ENCODE measurements at regions not wholly inside any gene's neighbourhood (a gene's known extent, or its start where the extent isn't known, plus 50 kb on each side); places are given as distances from the start of the nearest gene placed in this dataset.
"Not testable (repeated sequence)": the region's sequence is repeated elsewhere in the genome, so short reads cannot be mapped to it uniquely, and the experiment has no call there.

GRCh38 chr7:115789901-115790300 lies 240.7 kb downstream of the TFEC start:
- FAIRE-seq (no peak), ATAC-seq (no peak), DNase-seq (ENCODE audit: low read depth, low spot score) (no peak)
- TF ChIP-seq SUZ12 (IDR thresholded peaks at IDR 0.05; ENCODE audit: unreplicated experiment) = no peak
- no peak for TF ChIP-seq ETV6 (conservative IDR thresholded peaks at IDR 0.05 in 1 of 2, IDR thresholded peaks at IDR 0.05 in 1 of 2; ENCODE audit: borderline replicate concordance in 1 of 2, low read depth in 1 of 2)
- TF ChIP-seq, protein P1, sequence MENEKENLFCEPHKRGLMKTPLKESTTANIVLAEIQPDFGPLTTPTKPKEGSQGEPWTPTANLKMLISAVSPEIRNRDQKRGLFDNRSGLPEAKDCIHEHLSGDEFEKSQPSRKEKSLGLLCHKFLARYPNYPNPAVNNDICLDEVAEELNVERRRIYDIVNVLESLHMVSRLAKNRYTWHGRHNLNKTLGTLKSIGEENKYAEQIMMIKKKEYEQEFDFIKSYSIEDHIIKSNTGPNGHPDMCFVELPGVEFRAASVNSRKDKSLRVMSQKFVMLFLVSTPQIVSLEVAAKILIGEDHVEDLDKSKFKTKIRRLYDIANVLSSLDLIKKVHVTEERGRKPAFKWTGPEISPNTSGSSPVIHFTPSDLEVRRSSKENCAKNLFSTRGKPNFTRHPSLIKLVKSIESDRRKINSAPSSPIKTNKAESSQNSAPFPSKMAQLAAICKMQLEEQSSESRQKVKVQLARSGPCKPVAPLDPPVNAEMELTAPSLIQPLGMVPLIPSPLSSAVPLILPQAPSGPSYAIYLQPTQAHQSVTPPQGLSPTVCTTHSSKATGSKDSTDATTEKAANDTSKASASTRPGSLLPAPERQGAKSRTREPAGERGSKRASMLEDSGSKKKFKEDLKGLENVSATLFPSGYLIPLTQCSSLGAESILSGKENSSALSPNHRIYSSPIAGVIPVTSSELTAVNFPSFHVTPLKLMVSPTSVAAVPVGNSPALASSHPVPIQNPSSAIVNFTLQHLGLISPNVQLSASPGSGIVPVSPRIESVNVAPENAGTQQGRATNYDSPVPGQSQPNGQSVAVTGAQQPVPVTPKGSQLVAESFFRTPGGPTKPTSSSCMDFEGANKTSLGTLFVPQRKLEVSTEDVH (IDR thresholded peaks at IDR 0.05; ENCODE audit: low read depth, partially characterized antibody) = no peak
- BruUV-seq (replicated peaks) = no TSS peak
- Histone ChIP-seq H3K36me3 (ENCODE audit: control insufficient read depth in 2 of 2, insufficient read depth in 2 of 2, low read length in 1 of 2) (no peaks in the 10 kb centered on the region), H3K9ac (ENCODE audit: control insufficient read depth, insufficient read depth, low read length) (no peak overlapping the region), H2AFZ (ENCODE audit: control insufficient read depth, low read depth, low read length) (no peak overlapping the region), H3K4me2 (ENCODE audit: control insufficient read depth, insufficient read depth) (no peak overlapping the region), H3K4me1 (ENCODE audit: control insufficient read depth, insufficient read depth, low read length) (no peaks in the 10 kb centered on the region), H3K9me3 (replicated peaks; ENCODE audit: control insufficient read depth, insufficient read depth, low read length) (no peaks in the 10 kb centered on the region; the same call in 2 of the 3 replicates), H3K27ac (ENCODE audit: control insufficient read depth, insufficient read depth) (no peak overlapping the region), H4K20me1 (ENCODE audit: control insufficient read depth, insufficient read depth) (no peaks in the 10 kb centered on the region), H3K4me3 (no peak overlapping the region), H3K79me2 (ENCODE audit: control insufficient read depth, insufficient read depth, low read length) (no peaks in the 10 kb centered on the region), H3K27me3 (replicated peaks in 1 of 2; ENCODE audit: control insufficient read depth in 2 of 2, insufficient read depth in 2 of 2, low read length in 1 of 2) (no peaks in the 10 kb centered on the region)
- WGBS (ENCODE audit: insufficient coverage, insufficient replicate concordance, low lambda C conversion rate, missing lambda C conversion rate) = 63% methylated on average over 25 of the region's 27 CpGs
- SMC1A ChIA-PET (ENCODE audit: uncharacterized antibody, unreplicated experiment) = no interaction called here
- POLR2A ChIA-PET = no interaction called here
- in situ Hi-C loops (cut with MboI) (no loop called here), intact Hi-C loops (cut with micrococcal nuclease; ENCODE audit: unreplicated experiment) (no loop called here)
- RAD21 ChIA-PET (ENCODE audit: unreplicated experiment) = no interaction called here
- CTCF ChIA-PET = no interaction called here

- TF ChIP-seq NFYB (IDR thresholded peaks at IDR 0.05; ENCODE audit: insufficient read depth, low read depth, low read length) = peak; percentile 53
- ATAC-seq; H3K27ac ChIP-seq (ENCODE audit: control insufficient read depth, insufficient read depth); H2AFZ ChIP-seq (ENCODE audit: control insufficient read depth, low read depth, low read length); H3K4me2 ChIP-seq (ENCODE audit: control insufficient read depth, insufficient read depth); H3K4me3 ChIP-seq; H3K36me3 ChIP-seq (ENCODE audit: control insufficient read depth in 2 of 2, insufficient read depth in 2 of 2, low read length in 1 of 2); CTCF ChIA-PET; intact Hi-C loops (cut with micrococcal nuclease; ENCODE audit: unreplicated experiment); DNase-seq (ENCODE audit: low read depth, low spot score); POLR2A ChIA-PET; H3K9me3 ChIP-seq (replicated peaks; ENCODE audit: control insufficient read depth, insufficient read depth, low read length); in situ Hi-C loops (cut with MboI); FAIRE-seq; SMC1A ChIA-PET (ENCODE audit: uncharacterized antibody, unreplicated experiment); H3K27me3 ChIP-seq (replicated peaks in 1 of 2; ENCODE audit: control insufficient read depth in 2 of 2, insufficient read depth in 2 of 2, low read length in 1 of 2); H3K4me1 ChIP-seq (ENCODE audit: control insufficient read depth, insufficient read depth, low read length); H4K20me1 ChIP-seq (ENCODE audit: control insufficient read depth, insufficient read depth); BruUV-seq (replicated peaks); RAD21 ChIA-PET (ENCODE audit: unreplicated experiment); H3K79me2 ChIP-seq (ENCODE audit: control insufficient read depth, insufficient read depth, low read length); H3K9ac ChIP-seq (ENCODE audit: control insufficient read depth, insufficient read depth, low read length): not testable (repeated sequence)
- 29% methylated on average over 3 of the region's 3 CpGs for whole genome bisulfite sequencing (ENCODE audit: insufficient coverage, insufficient replicate concordance, low lambda C conversion rate, missing lambda C conversion rate)
Measured at GRCh38 chr7:115789473-115789872, 241.1 kb downstream of the TFEC start.
